ENCODE measurements at regions not wholly inside any gene's neighbourhood (a gene's known extent, or its start where the extent isn't known, plus 50 kb on each side); places are given as distances from the start of the nearest gene placed in this dataset.

DNA sequence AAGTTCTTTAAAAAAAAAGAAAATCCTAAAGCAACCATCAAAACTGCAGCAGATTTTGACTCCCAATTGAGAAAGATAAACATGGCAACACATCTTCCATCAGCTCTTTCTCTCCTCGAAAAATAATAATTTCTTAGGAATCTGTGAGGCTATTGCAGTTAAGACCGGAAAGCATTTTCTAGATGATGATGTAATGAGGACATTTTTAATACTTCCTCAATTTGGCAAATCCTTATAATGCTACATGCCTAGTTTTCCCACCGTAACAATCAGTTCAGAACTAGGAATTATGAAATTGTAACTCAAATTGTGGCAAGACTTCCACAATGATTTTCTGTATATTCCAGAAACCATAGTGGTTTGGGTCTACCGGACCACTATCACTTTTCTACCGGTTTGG, 180.9 kb upstream of the PDE3A start:
- ATAC-seq (ENCODE audit: low read depth in 2 of 2) (no peak), DNase-seq (no peak)
- no peaks in the 10 kb centered on the region for H3K27me3 Mint-ChIP-seq
- Histone ChIP-seq H3K27ac (ENCODE audit: insufficient read depth, low read length, poor library complexity, severe bottlenecking) (no peak overlapping the region), H3K4me3 (ENCODE audit: low read depth, low read length) (no peak overlapping the region), H3K27me3 (ENCODE audit: control insufficient read depth, insufficient read depth, low read length) (no peaks in the 10 kb centered on the region), H3K9me3 (ENCODE audit: control insufficient read depth in 2 of 2, low read length in 2 of 2) (no peaks in the 10 kb centered on the region), H3K4me1 (ENCODE audit: control insufficient read depth, insufficient read depth, low read length, poor library complexity, severe bottlenecking) (no peaks in the 10 kb centered on the region), H3K36me3 (ENCODE audit: control insufficient read depth, insufficient read depth, low read length) (no peaks in the 10 kb centered on the region)
- H3K4me1 Mint-ChIP-seq: no peaks in the 10 kb centered on the region
- H3K27ac Mint-ChIP-seq: no peak overlapping the region
- H3K4me3 Mint-ChIP-seq: no peak overlapping the region
- no peaks in the 10 kb centered on the region for H3K36me3 Mint-ChIP-seq
- H3K9me3 Mint-ChIP-seq: peaks cover 0 to 5% (median 0%) of the 10 kb centered on the region in 7 donors

DNA sequence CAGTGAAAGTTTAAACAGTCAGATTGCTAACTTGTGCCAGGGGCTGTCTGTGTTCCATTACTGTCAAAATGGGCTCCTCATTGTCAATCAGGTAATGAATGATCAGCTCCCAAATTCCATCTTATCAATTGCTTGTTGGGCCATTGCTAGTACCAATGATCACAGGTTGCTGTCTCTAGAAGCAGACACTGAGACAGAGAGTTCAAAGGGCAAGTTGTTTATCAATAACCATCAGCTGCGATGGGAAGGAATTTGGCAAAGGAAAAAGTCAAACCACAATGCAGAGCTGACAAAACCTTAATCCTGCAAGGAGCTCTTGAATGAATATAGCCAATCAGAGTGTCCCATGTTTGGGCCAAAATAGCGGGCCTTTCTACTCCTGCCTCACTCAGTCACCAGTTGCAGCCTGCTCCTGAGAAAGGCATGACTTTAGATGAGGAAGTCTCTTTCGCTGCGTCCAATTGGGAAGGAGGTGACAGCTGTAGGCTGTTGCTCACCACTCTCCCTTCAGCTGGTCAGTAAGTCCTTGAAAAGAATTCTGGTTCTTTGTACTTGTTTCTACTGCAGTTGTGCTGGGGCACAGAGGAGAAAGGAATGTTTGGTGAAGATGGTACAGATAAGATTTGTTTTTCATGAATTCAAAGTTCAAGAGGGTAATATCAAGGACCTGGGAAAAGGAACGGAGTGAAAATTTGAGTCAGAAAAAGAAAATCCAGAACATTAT, 179.2 kb upstream of the PDE3A start:
- Histone ChIP-seq H3K27me3 (ENCODE audit: control insufficient read depth, insufficient read depth, low read length) (no peaks in the 10 kb centered on the region), H3K27ac (ENCODE audit: insufficient read depth, low read length, poor library complexity, severe bottlenecking) (no peak overlapping the region), H3K4me1 (ENCODE audit: control insufficient read depth, insufficient read depth, low read length, poor library complexity, severe bottlenecking) (no peaks in the 10 kb centered on the region), H3K9me3 (ENCODE audit: control insufficient read depth in 2 of 2, low read length in 2 of 2) (no peaks in the 10 kb centered on the region), H3K4me3 (ENCODE audit: low read depth, low read length) (no peak overlapping the region), H3K36me3 (ENCODE audit: control insufficient read depth, insufficient read depth, low read length) (no peaks in the 10 kb centered on the region)
- H3K4me1 Mint-ChIP-seq: no peaks in the 10 kb centered on the region
- no peak for DNase-seq
- no peaks in the 10 kb centered on the region for H3K36me3 Mint-ChIP-seq
- no peaks in the 10 kb centered on the region for H3K27me3 Mint-ChIP-seq
- peaks cover 0 to 5% (median 0%) of the 10 kb centered on the region in 7 donors for H3K9me3 Mint-ChIP-seq
- no peak overlapping the region for H3K4me3 Mint-ChIP-seq
- H3K27ac Mint-ChIP-seq: no peak overlapping the region
- ATAC-seq (ENCODE audit: low read depth in 2 of 2): no peak

GRCh38 chr12:20189767-20190166, 178.6 kb upstream of the PDE3A start:
- Mint-ChIP-seq H3K27me3 (no peaks in the 10 kb centered on the region), H3K27ac (no peak overlapping the region), H3K4me1 (no peaks in the 10 kb centered on the region), H3K9me3 (peaks cover 0 to 5% (median 0%) of the 10 kb centered on the region in 7 donors), H3K36me3 (no peaks in the 10 kb centered on the region), H3K4me3 (no peak overlapping the region)
- H3K27me3 ChIP-seq (ENCODE audit: control insufficient read depth, insufficient read depth, low read length): no peaks in the 10 kb centered on the region
- H3K4me3 ChIP-seq (ENCODE audit: low read depth, low read length): no peak overlapping the region
- no peak for DNase-seq
- H3K4me1 ChIP-seq (ENCODE audit: control insufficient read depth, insufficient read depth, low read length, poor library complexity, severe bottlenecking): no peaks in the 10 kb centered on the region
- H3K36me3 ChIP-seq (ENCODE audit: control insufficient read depth, insufficient read depth, low read length): no peaks in the 10 kb centered on the region
- no peaks in the 10 kb centered on the region for H3K9me3 ChIP-seq (ENCODE audit: control insufficient read depth in 2 of 2, low read length in 2 of 2)
- no peak overlapping the region for H3K27ac ChIP-seq (ENCODE audit: insufficient read depth, low read length, poor library complexity, severe bottlenecking)
- no peak for ATAC-seq (ENCODE audit: low read depth in 2 of 2)

- H3K4me1 Mint-ChIP-seq: no peaks in the 10 kb centered on the region
- ATAC-seq (ENCODE audit: low read depth in 2 of 2) (no peak), DNase-seq (no peak)
Observed at GRCh38 chr12:20194171-20194570, 174.2 kb upstream of the PDE3A start.

GRCh38 chr12:20196767-20197166, 171.6 kb upstream of the PDE3A start:
- no peak for ATAC-seq (ENCODE audit: low read depth in 2 of 2)
- no peaks in the 10 kb centered on the region for H3K4me1 Mint-ChIP-seq

More at GRCh38 chr12:20194171-20194570, 174.2 kb upstream of the PDE3A start:
- Histone ChIP-seq H3K9me3 (ENCODE audit: control insufficient read depth in 2 of 2, low read length in 2 of 2) (no peaks in the 10 kb centered on the region), H3K27me3 (ENCODE audit: control insufficient read depth, insufficient read depth, low read length) (no peaks in the 10 kb centered on the region), H3K4me1 (ENCODE audit: control insufficient read depth, insufficient read depth, low read length, poor library complexity, severe bottlenecking) (no peaks in the 10 kb centered on the region), H3K27ac (ENCODE audit: insufficient read depth, low read length, poor library complexity, severe bottlenecking) (no peak overlapping the region), H3K36me3 (ENCODE audit: control insufficient read depth, insufficient read depth, low read length) (no peaks in the 10 kb centered on the region), H3K4me3 (ENCODE audit: low read depth, low read length) (no peak overlapping the region)
- no peaks in the 10 kb centered on the region for H3K27me3 Mint-ChIP-seq
- no peak overlapping the region for H3K4me3 Mint-ChIP-seq
- H3K27ac Mint-ChIP-seq: no peak overlapping the region
- no peaks in the 10 kb centered on the region for H3K36me3 Mint-ChIP-seq
- peaks cover 0 to 5% (median 3%) of the 10 kb centered on the region in 7 donors for H3K9me3 Mint-ChIP-seq

DNA sequence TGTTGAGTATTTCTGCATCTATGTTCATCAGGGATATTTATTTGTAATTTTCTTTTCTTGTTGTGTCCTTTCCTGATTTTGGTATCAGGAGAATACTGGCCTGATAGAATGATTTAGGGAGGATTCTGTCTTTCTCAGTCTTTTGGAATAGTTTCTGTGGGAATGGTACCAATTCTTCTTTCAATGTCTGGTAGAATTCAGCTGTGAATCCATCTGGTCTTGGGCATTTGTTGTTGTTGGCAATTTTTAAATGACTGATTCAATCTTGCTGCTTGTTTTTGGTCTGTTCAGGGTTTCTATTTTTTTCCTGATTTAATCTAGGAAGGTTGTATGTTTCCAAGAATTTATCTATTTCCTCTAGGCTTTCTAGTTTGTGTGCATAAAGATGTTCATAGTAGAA, 170.9 kb upstream of the PDE3A start:
- ATAC-seq (ENCODE audit: low read depth in 2 of 2): no peak
- H3K36me3 ChIP-seq (ENCODE audit: control insufficient read depth, insufficient read depth, low read length): no peaks in the 10 kb centered on the region
- no peak for DNase-seq
- no peaks in the 10 kb centered on the region for H3K4me1 ChIP-seq (ENCODE audit: control insufficient read depth, insufficient read depth, low read length, poor library complexity, severe bottlenecking)
- no peak overlapping the region for H3K4me3 ChIP-seq (ENCODE audit: low read depth, low read length)
- H3K27ac Mint-ChIP-seq: no peak overlapping the region
- H3K27me3 ChIP-seq (ENCODE audit: control insufficient read depth, insufficient read depth, low read length): no peaks in the 10 kb centered on the region
- H3K27ac ChIP-seq (ENCODE audit: insufficient read depth, low read length, poor library complexity, severe bottlenecking): no peak overlapping the region
- H3K9me3 Mint-ChIP-seq: peaks cover 0 to 9% (median 3%) of the 10 kb centered on the region in 7 donors
- H3K27me3 Mint-ChIP-seq: no peaks in the 10 kb centered on the region
- H3K4me3 Mint-ChIP-seq: no peak overlapping the region
- no peaks in the 10 kb centered on the region for H3K4me1 Mint-ChIP-seq
- H3K9me3 ChIP-seq (ENCODE audit: control insufficient read depth in 2 of 2, low read length in 2 of 2): no peaks in the 10 kb centered on the region
- H3K36me3 Mint-ChIP-seq: no peaks in the 10 kb centered on the region

More at GRCh38 chr12:20196767-20197166, 171.6 kb upstream of the PDE3A start:
- Histone ChIP-seq H3K4me3 (ENCODE audit: low read depth, low read length) (no peak overlapping the region), H3K9me3 (ENCODE audit: control insufficient read depth in 2 of 2, low read length in 2 of 2) (no peaks in the 10 kb centered on the region), H3K27ac (ENCODE audit: insufficient read depth, low read length, poor library complexity, severe bottlenecking) (no peak overlapping the region), H3K4me1 (ENCODE audit: control insufficient read depth, insufficient read depth, low read length, poor library complexity, severe bottlenecking) (no peaks in the 10 kb centered on the region), H3K36me3 (ENCODE audit: control insufficient read depth, insufficient read depth, low read length) (no peaks in the 10 kb centered on the region), H3K27me3 (ENCODE audit: control insufficient read depth, insufficient read depth, low read length) (no peaks in the 10 kb centered on the region)
- no peak for DNase-seq
- no peaks in the 10 kb centered on the region for H3K36me3 Mint-ChIP-seq
- H3K4me3 Mint-ChIP-seq: no peak overlapping the region
- H3K27ac Mint-ChIP-seq: no peak overlapping the region
- peaks cover 0 to 9% (median 3%) of the 10 kb centered on the region in 7 donors for H3K9me3 Mint-ChIP-seq
- H3K27me3 Mint-ChIP-seq: no peaks in the 10 kb centered on the region

GRCh38 chr12:20199780-20200179, 168.6 kb upstream of the PDE3A start:
- Histone ChIP-seq H3K4me1 (ENCODE audit: control insufficient read depth, insufficient read depth, low read length, poor library complexity, severe bottlenecking) (no peaks in the 10 kb centered on the region), H3K4me3 (ENCODE audit: low read depth, low read length) (no peak overlapping the region), H3K27ac (ENCODE audit: insufficient read depth, low read length, poor library complexity, severe bottlenecking) (no peak overlapping the region), H3K36me3 (ENCODE audit: control insufficient read depth, insufficient read depth, low read length) (no peaks in the 10 kb centered on the region), H3K9me3 (ENCODE audit: control insufficient read depth in 2 of 2, low read length in 2 of 2) (no peaks in the 10 kb centered on the region), H3K27me3 (ENCODE audit: control insufficient read depth, insufficient read depth, low read length) (no peaks in the 10 kb centered on the region)
- no peaks in the 10 kb centered on the region for H3K27me3 Mint-ChIP-seq
- H3K36me3 Mint-ChIP-seq: no peaks in the 10 kb centered on the region
- peaks cover 0 to 9% (median 3%) of the 10 kb centered on the region in 7 donors for H3K9me3 Mint-ChIP-seq
- no peaks in the 10 kb centered on the region for H3K4me1 Mint-ChIP-seq
- H3K27ac Mint-ChIP-seq: no peak overlapping the region
- no peak overlapping the region for H3K4me3 Mint-ChIP-seq
- DNase-seq: no peak
- no peak for ATAC-seq (ENCODE audit: low read depth in 2 of 2)

DNA sequence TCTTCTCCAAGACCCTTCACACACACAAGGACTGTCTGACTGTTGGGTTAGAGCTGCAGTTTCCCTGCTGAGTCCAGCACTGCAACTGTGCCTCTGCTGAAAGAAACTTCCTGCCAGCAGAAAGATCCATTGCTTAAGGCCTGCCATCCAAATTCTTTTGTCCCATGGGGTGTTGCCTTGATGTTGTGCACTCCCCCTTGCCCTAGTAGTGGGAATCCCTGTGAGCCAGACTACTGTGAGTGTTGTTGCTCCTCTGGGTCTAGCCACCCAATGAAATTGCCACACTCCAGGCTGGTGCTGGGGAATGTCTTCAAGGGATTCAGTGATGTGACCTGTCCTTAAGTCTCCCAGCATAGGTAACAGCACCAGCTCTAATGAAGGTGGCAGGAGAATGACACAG, 166.6 kb upstream of the PDE3A start:
- H3K27ac Mint-ChIP-seq: no peak overlapping the region
- no peaks in the 10 kb centered on the region for H3K36me3 ChIP-seq (ENCODE audit: control insufficient read depth, insufficient read depth, low read length)
- H3K9me3 ChIP-seq (ENCODE audit: control insufficient read depth in 2 of 2, low read length in 2 of 2): no peaks in the 10 kb centered on the region
- ATAC-seq (ENCODE audit: low read depth in 2 of 2): no peak
- no peak overlapping the region for H3K4me3 ChIP-seq (ENCODE audit: low read depth, low read length)
- H3K27me3 Mint-ChIP-seq: no peaks in the 10 kb centered on the region
- no peak overlapping the region for H3K27ac ChIP-seq (ENCODE audit: insufficient read depth, low read length, poor library complexity, severe bottlenecking)
- H3K4me3 Mint-ChIP-seq: no peak overlapping the region
- no peaks in the 10 kb centered on the region for H3K4me1 ChIP-seq (ENCODE audit: control insufficient read depth, insufficient read depth, low read length, poor library complexity, severe bottlenecking)
- no peaks in the 10 kb centered on the region for H3K27me3 ChIP-seq (ENCODE audit: control insufficient read depth, insufficient read depth, low read length)
- no peak for DNase-seq
- no peaks in the 10 kb centered on the region for H3K36me3 Mint-ChIP-seq
- H3K4me1 Mint-ChIP-seq: no peaks in the 10 kb centered on the region
- H3K9me3 Mint-ChIP-seq: peaks cover 0 to 12% (median 3%) of the 10 kb centered on the region in 7 donors

All from CD4-positive, CD25-positive, alpha-beta regulatory T cell (primary cell).